ENCODE measurements at regions not wholly inside any gene's neighbourhood (a gene's known extent, or its start where the extent isn't known, plus 50 kb on each side); places are given as distances from the start of the nearest gene placed in this dataset.
"Not testable (repeated sequence)": the region's sequence is repeated elsewhere in the genome, so short reads cannot be mapped to it uniquely, and the experiment has no call there.

DNA sequence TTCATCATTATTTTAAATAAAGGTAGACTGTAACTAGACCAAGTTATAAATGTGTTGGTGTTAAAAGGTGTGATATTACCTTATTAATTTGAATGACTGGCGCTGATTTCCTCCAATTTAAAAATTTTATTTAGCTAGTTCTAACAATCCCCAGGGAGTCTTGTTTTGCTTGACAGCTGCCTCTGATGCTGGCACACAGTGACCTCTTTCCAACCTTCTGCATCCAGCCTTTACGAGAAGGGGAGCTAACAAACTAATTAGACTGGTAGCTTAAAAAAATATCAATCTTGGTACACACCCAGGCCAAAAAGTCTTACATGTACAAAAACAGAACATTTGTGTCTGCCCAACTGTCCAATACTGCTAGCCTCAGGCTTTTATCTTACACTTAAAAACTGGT, 51.8 kb upstream of the ENPEP start:
- DNase-seq = no peak

- no peak for DNase-seq
Observed at GRCh38 chr4:110418641-110419040, 57.3 kb upstream of the ENPEP start.

GRCh38 chr4:110417136-110417535, 58.8 kb upstream of the ENPEP start:
- DNase-seq = no peak

GRCh38 chr4:110415478-110415877, 60.5 kb upstream of the ENPEP start:
- DNase-seq = no peak

GRCh38 chr4:110415041-110415440, 60.9 kb upstream of the ENPEP start:
- no peak for DNase-seq

- DNase-seq = no peak
Observed at GRCh38 chr4:110414561-110414920, 61.4 kb upstream of the ENPEP start.

- peak; percentile 17 for DNase-seq
Observed at GRCh38 chr4:110413807-110414560, 62.0 kb upstream of the ENPEP start.

- no peak for DNase-seq
Observed at GRCh38 chr4:110412354-110413065, 63.4 kb upstream of the ENPEP start.

- DNase-seq = no peak
Observed at GRCh38 chr4:110411574-110412011, 64.4 kb upstream of the ENPEP start.

DNA sequence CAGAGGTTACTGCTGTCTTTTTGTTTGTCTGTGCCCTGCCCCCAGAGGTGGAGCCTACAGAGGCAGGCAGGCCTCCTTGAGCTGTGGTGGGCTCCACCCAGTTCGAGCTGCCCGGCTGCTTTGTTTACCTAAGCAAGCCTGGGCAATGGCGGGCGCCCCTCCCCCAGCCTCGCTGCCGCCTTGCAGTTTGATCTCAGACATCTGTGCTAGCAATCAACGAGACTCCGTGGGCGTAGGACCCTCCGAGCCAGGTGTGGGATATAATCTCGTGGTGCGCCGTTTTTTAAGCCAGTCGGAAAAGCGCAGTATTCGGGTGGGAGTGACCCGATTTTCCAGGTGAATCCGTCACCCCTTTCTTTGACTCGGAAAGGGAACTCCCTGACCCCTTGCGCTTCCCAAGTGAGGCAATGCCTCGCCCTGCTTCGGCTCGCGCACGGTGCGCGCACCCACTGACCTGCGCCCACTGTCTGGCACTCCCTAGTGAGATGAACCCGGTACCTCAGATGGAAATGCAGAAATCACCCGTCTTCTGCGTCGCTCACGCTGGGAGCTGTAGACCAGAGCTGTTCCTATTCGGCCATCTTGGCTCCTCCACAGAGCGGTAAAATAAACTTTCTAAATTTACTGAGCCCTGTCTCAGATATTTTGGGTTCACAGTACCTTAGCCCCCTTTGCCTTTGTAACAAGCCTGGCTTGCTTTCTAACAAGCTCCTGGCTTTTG, 64.9 kb upstream of the ENPEP start:
- DNase-seq = not testable (repeated sequence)

DNA sequence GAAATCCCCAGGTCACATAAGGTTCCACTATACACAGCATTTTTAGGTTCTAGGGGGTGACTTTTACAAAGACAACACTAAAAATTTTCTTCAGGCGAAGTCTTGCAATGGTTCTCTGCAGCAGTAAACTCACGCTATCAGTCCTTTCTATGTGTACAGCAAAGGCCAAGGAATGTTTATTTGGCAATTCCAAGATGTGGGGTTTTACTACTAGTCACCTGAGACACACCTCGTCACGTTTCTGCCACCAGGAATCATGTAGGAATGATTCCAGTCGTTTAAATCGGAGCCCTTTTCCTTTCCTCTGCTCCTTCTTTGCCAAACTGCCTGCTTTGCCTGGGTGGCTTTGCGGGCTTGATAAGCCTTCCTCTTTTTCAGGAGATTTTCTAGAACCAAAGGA, 75.9 kb upstream of the ENPEP start:
- no peak for DNase-seq

- DNase-seq = peak; percentile 36
Observed at GRCh38 chr4:110399046-110399445, 76.9 kb upstream of the ENPEP start.

GRCh38 chr4:110396963-110397362, 79.0 kb upstream of the ENPEP start:
- no peak for DNase-seq

DNA sequence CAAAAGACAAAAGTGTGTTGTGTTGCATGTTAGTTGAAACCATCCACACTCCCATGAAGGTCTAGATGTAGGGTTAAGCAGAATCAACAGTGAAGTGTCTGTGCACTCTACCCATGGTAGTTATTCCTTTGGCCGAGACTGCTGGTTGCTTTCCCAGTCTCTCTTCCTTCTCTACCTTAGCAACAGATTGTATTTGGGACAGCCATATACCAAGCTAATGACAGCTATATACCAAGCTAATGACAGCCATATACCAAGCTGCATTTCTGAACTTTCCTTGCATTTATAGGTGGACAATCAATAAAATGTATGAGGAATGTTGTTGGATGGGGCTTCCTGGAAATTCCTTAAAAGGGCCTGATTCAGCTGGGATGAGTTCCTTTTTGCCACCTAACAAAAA, 80.5 kb upstream of the ENPEP start:
- no peak for DNase-seq

GRCh38 chr4:110394871-110395270, 81.1 kb upstream of the ENPEP start:
- no peak for DNase-seq

- no peak for DNase-seq
Observed at GRCh38 chr4:110381784-110382183, 94.2 kb upstream of the ENPEP start.

DNA sequence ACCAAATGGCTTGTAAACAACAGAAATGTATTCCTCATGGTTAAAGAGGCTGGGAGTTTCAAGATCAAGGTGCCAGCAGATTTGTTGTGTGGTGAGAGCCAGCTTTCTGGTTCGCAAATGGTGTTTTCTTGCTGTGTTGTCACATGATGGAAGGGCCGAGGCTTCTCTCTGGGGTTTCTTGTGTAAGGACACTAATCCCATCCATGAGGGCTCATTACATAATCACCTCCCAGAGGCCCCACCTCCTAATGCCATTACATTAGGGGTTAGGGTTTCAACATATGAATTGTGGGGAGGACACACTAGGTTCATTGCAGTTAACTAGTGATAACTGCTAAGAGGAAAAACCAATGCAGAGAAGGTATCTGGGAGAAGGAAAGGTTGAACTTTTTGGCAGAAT, 103.5 kb upstream of the ENPEP start:
- no peak for DNase-seq

GRCh38 chr4:110371016-110371770, 104.8 kb upstream of the ENPEP start:
- peak; percentile 96 for DNase-seq

- DNase-seq = no peak
Observed at GRCh38 chr4:110368409-110368808, 107.5 kb upstream of the ENPEP start.

DNA sequence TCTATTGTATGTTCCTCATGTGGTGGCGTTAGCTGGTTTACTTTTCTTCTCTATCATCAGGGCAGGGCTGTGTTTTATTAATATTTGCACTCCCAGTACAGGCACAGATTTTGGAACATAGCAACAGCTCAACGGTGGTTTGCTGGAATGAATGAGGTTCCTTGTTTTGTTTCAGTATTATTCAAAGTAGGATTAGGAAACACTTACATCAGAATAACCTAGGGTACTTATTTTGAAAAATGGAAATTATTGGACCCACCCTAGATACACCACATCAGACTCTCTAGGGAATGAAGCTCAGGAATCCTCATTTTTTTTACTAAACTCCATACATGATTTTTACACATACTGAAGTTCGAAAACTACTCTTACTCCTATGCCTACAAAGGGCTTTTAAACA, 108.8 kb upstream of the ENPEP start:
- no peak for DNase-seq

DNA sequence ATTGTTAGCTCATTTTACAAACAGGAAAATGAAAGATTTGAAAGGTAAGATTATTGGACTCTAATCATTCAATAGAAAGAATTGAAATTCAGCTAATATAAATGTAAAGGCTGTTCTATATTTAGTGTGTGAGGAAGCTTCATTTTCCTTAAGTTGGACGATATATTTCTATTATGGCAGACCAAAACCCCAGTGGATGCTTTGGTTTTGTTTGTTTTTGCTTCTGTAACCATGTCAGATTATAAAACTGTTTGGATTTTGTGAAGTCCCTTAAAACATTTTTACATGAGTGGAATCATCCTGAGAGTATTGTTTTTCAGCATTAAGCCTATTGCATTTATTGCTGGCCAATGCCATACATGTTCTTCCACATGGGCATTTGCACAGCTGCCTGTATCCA, 110.2 kb upstream of the ENPEP start:
- DNase-seq = no peak

DNA sequence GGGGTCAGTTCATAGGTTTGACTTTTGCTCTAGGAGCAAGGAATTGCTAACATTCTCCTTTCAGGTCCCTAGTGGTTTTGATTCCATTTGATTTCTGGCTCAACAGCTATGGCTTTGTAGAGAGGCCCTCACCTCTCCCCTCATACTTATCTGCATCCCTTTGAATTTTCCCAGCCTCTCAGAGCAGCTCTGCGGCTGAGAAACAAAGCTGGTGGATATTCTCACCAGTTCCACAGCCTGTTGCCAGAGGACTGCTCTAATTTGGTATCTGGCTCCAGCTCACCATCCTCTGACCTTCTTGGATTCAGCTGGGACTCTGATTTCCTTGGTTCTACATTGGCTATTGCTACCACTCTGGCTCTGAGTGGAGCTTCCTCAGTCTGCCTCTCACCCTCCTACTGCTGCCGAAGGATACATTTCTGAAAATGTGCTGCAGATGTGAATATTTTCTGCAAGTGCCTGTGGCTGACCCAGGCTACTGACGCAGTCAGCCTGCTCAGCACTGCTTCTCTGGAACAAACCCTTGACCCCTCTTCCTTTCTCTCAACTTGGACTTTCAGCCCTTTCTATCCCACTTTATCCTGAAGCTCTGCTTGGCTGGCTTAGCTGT, 110.9 kb upstream of the ENPEP start:
- no peak for DNase-seq

- peak; percentile 96 for DNase-seq
Observed at GRCh38 chr4:110361921-110362320, 114.0 kb upstream of the ENPEP start.

All from kidney glomerular epithelial cell (primary cell).